CD4-positive, alpha-beta T cell treated with Interleukin-17A for 4 hours (primary cell): ENCODE measurements at regions not wholly inside any gene's neighbourhood (a gene's known extent, or its start where the extent isn't known, plus 50 kb on each side); places are given as distances from the start of the nearest gene placed in this dataset.

Experiments
- DNase-seq: peaks from one replicate; pipeline ENCODE4 v3.0.0-alpha.2; 2020; ENCODE audit warnings: mixed read lengths

DNA sequence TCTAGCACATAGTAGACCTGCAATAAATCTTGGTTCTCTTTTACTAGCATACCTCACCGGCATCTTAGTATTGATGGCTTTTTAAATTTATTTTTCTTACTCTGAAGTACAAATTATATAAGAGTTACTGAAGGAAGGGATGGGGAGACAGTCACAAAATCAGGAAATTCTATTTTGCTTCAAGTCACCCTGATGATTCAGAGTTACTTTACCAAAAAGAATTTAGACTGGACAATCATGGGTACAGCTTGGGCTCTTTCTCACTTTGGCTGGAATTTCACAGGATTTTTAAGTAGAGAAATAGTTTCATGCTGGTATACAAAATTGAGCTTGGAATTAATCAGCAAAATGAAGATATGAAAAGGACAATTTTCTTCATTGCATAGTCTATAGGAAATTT, 919.2 kb downstream of the METTL15 start:
- DNase-seq: no peak

DNA sequence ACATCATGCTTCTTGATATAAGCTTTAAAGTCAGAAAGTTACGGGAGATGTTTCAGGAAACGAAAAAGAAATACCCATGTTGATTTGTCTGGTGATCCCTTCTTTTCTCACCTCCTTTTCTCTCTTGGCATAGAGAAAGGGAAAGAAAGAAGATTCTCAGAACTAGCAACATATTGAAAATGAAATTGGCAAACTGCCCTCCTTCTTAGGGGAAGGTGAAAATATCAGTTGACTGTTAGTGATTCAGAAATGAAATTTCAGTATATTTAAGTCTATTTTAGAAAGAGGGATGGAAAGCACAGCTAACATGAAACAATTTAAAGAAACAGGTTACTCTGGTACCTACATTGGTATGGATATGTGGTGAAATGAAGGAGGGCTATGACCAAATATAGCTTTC, 918.1 kb downstream of the METTL15 start:
- DNase-seq: no peak

DNA sequence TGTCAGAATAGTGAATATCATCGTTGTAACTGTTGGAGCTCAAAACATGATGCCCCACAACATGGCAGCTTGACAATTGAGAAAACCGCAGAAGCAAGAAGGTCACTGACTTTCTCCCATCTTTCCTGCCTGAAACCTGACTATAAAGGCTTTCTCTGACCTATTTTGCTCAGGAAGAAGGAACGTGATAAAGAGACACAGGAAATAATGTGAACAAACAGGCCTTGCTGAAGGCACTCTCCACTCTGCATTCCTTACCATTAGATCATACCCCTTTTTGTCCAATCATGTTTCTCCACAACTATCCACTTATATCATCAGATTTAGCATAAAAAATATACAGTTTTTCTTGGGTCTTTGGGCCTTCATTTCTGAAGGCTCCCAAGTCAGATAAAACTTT, 916.8 kb downstream of the METTL15 start:
- DNase-seq: no peak

DNA sequence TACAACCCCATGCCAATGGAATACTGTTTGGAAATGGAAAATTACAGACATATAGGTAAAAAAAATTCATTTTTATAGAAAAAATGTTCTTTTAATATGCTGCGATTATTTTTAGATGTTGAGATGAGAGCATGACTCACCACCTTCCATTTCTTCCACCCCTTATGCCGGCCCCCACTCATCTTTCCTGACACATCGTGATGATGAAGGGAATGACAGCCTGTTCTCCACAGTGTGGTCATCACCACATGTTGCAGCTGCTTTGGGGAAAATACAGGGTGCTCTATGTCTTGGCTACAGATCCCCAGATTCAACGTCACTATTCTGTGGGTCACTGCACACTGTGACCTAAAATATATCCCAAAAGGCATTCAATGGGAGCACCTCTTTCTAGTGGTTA, 916.2 kb downstream of the METTL15 start:
- DNase-seq: no peak

DNA sequence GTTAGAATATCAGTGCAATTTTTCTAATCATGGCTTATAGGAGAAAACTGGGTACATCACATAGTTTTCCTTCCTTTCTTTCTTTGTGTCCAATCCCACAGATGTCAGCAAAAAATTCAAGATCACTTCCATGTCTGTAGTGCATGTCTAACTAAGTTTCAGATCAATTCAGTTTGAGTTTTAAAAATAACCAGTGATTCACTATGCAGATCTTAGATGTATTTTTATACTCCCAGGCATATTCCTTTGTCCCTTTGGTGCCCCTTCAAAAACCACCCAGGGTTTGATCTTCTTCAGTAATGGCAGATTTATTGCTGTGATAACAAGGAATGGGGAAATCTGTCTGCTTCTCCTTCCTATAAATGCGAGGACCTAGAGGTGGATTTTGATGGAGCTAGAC, 915.6 kb downstream of the METTL15 start:
- no peak for DNase-seq

DNA sequence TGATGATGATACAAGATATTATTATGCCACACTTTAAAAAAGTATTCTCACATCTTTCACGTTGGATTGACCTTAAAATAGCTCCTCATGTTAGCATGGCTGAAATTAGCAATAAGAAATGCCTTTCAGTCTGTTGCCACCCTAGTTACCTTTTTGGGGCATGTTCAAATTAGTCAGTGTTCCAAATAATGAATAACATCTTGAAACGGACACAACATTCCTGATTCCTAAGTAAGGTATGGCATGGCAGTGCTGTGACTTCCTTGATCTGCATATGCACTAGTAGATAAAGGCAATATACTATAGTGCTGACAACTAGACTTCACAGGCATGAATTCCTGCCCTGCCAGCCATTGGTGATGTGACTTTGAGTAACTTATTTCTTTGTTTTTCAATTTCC, 914.5 kb downstream of the METTL15 start:
- DNase-seq: no peak

GRCh38 chr11:29019960-29020683, 911.9 kb downstream of the METTL15 start:
- DNase-seq: no peak

GRCh38 chr11:29018631-29019030, 910.4 kb downstream of the METTL15 start:
- DNase-seq: no peak

DNA sequence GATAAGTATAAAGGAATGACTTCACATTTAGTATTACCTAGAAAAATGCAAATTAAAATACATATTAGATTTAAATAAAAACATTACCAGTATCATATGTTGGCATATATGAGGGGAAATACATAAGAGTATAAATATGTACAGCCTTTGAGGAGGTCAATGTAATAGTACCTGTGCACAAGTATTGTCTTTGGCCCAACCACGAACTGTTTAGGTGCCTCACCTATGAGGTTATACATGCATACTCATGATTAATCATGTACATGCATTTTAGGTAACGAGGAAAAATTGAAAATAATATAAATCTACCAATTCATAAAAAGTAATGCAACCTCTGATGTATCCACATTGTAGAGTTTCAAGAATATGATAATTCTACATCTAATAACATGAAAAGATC, 909.8 kb downstream of the METTL15 start:
- no peak for DNase-seq

GRCh38 chr11:29012507-29012906, 904.3 kb downstream of the METTL15 start:
- no peak for DNase-seq

DNA sequence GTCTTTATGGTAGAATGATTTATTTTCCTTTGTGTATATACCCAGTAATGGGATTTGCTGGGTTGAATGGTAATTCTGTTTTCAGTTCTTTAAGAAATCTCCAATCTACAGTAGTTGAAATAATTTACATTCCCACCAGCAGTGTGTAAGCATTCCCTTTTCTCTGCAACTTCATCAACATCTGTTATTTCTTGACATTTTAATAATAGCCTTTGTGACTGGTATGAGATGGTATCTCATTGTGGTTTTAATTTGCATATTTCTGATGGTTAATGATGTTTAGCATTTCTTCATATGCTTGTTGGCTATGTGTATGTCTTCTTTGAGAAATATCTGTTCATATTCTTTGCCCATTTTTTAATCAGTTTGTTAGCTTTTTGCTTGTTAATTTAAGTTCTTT, 901.2 kb downstream of the METTL15 start:
- DNase-seq: no peak

DNA sequence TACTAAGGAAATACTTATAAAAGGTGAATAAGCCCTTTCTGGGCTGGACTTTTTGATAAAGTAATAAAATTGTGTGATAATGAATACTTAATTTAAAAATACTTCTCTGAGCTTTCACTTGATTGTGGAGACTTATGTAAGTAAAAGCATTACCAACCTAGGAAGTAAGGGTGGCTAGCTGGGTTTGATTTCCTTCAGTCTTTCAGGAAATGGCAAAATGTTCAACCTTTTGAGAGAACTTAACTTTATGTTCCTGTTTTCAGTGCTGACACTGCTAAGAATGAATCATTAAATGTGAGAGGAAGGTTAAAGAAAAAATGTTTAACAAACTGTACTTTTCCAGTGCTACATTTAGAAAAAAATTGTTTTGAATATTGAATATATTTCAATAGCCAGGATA, 900.3 kb downstream of the METTL15 start:
- no peak for DNase-seq

DNA sequence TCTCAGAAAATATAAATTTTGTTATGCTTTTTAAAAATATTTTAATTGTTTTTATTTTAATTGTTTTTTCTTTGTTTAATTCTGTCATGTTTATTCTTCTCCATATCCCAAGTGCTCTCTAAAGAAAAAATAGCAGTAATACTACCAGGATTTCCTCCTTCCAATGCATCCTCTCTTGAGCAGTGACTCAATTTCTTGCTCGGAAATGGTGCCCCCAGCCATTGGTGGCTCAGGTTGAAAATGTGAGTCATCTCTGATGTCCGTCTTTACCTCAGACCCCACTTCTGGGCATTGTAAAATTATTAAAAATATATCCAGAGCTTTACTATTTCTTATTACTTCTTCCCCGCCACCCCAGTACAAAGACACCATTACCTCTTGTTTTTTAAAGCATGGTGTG, 898.5 kb downstream of the METTL15 start:
- no peak for DNase-seq

DNA sequence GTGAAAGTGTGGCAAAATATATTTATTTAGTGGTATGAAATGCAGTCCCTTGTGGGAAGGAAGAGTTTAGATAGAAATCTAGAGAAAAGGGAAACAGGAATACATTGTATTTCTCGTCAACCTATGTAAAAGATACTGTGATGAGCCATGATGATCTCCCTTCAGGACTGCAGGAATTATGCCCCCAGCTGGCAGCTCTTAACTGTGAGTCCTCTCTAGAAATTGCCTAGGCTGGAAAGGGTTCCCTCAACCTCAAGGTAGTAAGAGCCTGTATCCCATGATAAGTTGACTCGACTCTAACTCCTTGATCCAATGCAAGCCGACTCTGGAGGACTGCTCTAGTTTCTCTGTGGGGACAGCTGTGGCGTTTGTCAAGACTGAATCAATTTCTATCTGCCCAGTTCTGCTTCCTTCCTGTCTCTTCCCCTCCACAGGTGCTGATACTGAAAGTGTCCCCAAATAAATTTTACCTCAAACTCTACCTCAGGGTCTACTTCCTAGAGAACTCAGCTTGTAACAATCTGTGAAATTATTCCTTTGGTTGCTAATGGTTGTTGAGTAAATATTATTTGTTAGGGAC, 897.3 kb downstream of the METTL15 start:
- DNase-seq: no peak

GRCh38 chr11:29002816-29003215, 894.6 kb downstream of the METTL15 start:
- DNase-seq: no peak

DNA sequence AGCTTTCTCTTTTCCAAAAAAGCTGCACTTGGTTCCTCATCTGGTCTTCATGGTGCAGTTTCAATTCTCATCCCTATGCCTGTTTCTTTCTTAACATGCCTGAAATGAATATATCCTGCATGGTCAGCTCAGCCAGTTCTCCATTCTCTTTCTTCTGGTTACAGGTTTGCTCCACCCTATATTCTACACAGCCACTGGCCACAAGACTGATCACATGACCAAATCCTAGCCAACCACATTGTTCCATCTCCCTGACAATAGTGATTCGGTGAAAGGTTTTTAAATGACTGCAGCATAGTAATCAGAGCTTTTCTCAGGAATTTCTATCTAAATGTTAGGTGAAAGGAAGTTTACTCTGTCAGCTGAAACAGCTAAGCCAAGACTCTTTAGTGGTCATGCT, 891.4 kb downstream of the METTL15 start:
- DNase-seq: no peak

GRCh38 chr11:28992996-28993395, 884.8 kb downstream of the METTL15 start:
- DNase-seq: no peak

DNA sequence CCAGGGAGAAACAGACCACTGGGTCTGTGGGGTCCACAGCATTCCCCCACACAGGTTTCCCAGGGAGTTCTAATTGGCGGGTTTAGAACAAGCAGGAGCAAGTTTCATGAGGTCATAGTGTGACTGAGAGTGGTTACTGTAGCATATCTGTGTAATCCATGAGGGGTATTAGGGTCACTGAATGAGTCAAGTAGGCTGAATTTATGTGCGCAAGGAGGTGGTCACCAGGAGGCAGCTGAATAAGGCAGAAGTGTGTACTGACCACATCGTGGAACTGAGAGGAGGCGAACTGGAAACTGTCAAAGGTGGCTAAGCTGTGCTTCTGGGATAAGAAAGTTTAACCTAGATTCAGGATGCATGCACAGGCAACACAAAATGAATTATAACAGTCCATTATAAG, 876.0 kb downstream of the METTL15 start:
- DNase-seq: no peak

GRCh38 chr11:28983780-28984179, 875.6 kb downstream of the METTL15 start:
- no peak for DNase-seq

DNA sequence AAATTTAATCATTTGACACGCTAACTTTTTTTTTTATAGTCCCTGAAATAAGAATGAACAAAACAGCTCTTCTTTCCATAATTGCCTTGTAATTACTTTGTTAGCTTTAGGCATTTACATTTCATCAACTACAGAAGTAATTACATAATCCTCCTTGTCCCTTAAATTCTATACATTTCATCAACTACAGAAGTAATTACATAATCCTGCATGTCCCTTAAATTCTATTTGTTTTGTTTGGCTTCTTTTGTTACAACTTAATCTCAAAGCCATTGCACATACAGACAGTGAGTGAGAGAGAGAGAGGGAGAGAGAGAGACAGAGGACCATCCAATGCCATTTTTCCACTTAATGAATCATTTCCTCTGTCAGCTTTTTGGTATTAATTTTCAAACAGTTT, 873.2 kb downstream of the METTL15 start:
- DNase-seq: no peak

- no peak for DNase-seq
These were observed 868.6 kb downstream of the METTL15 start for GRCh38 chr11:28976801-28977145.

DNA sequence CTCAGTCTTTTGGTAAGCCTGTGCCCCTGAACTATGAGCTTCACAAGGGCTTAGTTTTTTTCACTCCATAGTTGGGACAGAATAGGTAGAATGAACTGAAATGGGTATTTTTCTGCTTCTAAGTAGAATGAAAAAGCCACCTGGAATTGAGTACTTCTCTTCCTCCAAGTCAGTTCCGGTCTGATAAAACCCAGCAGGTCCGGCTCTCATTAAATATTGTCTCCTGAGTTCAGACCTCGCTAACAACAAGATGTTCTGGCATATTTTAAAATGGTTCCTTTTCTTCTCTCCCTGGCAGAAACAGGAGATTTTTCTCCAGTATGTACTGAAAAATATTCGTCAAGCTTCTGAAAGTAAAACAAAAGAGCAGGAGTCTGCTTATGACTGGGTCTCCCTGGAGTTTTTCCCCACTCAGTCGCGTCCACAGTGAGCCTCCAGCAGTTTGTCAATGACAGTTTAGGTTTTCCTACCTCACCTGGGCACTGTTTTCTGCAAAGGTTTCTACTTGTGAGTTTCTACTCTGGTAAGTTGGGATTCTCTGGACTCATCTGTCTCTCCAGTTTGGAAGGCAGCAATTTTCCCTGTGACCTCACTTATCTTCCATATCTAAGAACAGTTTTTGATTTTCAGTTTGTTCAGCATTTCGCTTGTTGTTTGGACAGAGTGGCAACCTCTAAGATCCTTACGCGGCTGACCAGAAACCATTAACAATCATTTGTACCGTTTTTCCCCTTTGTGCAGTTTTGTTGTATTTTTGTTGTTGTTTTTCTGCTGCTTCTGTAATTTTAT, 868.0 kb downstream of the METTL15 start:
- DNase-seq: no peak

- no peak for DNase-seq
These were observed 861.6 kb downstream of the METTL15 start for GRCh38 chr11:28969832-28970231.

- no peak for DNase-seq
These were observed 858.8 kb downstream of the METTL15 start for GRCh38 chr11:28966951-28967350.
